Loucy (cell line): ENCODE measurements at regions not wholly inside any gene's neighbourhood (a gene's known extent, or its start where the extent isn't known, plus 50 kb on each side); places are given as distances from the start of the nearest gene placed in this dataset.

Experiments used
- H2AFZ ChIP-seq: fragments of 200-600 bp; sonication (generic); 2 replicates; pipeline ENCODE4 v1.6.0; 2016; ENCODE audit warnings: antibody characterized with exemption, mild to moderate bottlenecking, low read length, moderate library complexity
- H3F3A ChIP-seq: fragments of 200-600 bp; 2 replicates; pipeline ENCODE4 v1.6.0; 2016; ENCODE audit warnings: antibody characterized with exemption, low read depth, mild to moderate bottlenecking
- H3K27me3 ChIP-seq: fragments of 200-600 bp; sonication (generic); 2 replicates; pipeline ENCODE4 v1.6.1; 2014; ENCODE audit warnings: low read length, mild to moderate bottlenecking; ENCODE audit not compliant: insufficient read depth, poor library complexity, severe bottlenecking
- H3K36me3 ChIP-seq: fragments of 200-600 bp; sonication (generic); 2 replicates; pipeline ENCODE4 v1.6.1; 2016; ENCODE audit warnings: low read length; ENCODE audit not compliant: insufficient read depth
- H3K4me1 ChIP-seq: fragments of 200-600 bp; sonication (generic); 2 replicates; pipeline ENCODE4 v1.5.1; 2014; ENCODE audit warnings: low read length, mild to moderate bottlenecking; ENCODE audit not compliant: insufficient read depth, poor library complexity, severe bottlenecking
- H3K4me2 ChIP-seq: fragments of 200-600 bp; sonication (generic); 2 replicates; pipeline ENCODE4 v1.6.0; 2014; ENCODE audit warnings: antibody characterized with exemption, low read length, low read depth, mild to moderate bottlenecking; ENCODE audit not compliant: poor library complexity, severe bottlenecking
- H3K4me3 ChIP-seq: fragments of 200-600 bp; sonication (generic); 2 replicates; pipeline ENCODE4 v1.5.1; 2014; ENCODE audit warnings: low read length, mild to moderate bottlenecking, mixed read lengths; ENCODE audit not compliant: poor library complexity, severe bottlenecking
- H3K79me2 ChIP-seq: fragments of 200-600 bp; sonication (generic); 2 replicates; pipeline ENCODE4 v1.6.1; 2014; ENCODE audit warnings: low read length; ENCODE audit not compliant: insufficient read depth
- H3K9ac ChIP-seq: fragments of 200-600 bp; sonication (generic); 2 replicates; pipeline ENCODE4 v1.6.0; 2014; ENCODE audit warnings: mild to moderate bottlenecking, low read depth, low read length, moderate library complexity; ENCODE audit not compliant: poor library complexity, severe bottlenecking
- H3K9me2 ChIP-seq: fragments of 200-600 bp; sonication (generic); replicated peaks from 2 replicates; pipeline ENCODE4 v1.6.1; 2016; ENCODE audit warnings: low read depth, low read length, mixed read lengths
- H3K9me3 ChIP-seq: fragments of 200-600 bp; sonication (generic); 2 replicates; pipeline ENCODE4 v1.6.1; 2014; ENCODE audit warnings: mild to moderate bottlenecking, antibody characterized with exemption, low read length, low read depth; ENCODE audit not compliant: insufficient read depth
- H4K20me1 ChIP-seq: fragments of 200-600 bp; sonication (generic); 2 replicates; pipeline ENCODE4 v1.6.0; 2014; ENCODE audit warnings: antibody characterized with exemption, low read length, mild to moderate bottlenecking; ENCODE audit not compliant: insufficient read depth, poor library complexity, severe bottlenecking
- CTCF ChIP-seq: fragments of 200-600 bp; sonication (generic); conservative IDR thresholded peaks from 2 replicates; pipeline ENCODE4 v1.5.1; 2014; ENCODE audit warnings: mild to moderate bottlenecking, antibody characterized with exemption, low read length
- EZH2phosphoT487 ChIP-seq: fragments of 200-600 bp; IDR thresholded peaks from 2 replicates; pipeline ENCODE4 v1.6.1; 2018; ENCODE audit warnings: antibody characterized with exemption, mild to moderate bottlenecking, moderate library complexity, borderline replicate concordance

DNA sequence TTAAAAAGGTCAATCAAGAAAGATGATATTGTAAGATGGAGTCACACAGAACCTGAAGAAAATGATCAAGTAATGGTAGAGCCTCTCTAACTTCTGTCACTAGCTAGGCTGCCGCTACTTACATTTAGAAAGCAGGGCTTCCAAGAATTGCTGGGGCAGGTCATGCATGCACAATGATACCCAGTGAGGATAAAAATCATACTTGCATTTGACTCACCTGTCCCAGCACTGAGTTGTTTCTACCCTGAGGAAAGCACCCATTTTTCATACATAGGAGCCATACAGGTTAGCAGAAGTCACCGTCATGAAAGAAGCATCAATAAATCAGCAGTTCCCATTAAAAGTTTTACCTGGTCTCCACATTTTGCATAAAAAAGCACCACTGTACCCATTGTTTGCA is 662.3 kb upstream of the FANCL start:
- no peak overlapping the region for H3K4me3 ChIP-seq
- no peaks in the 10 kb centered on the region for H3F3A ChIP-seq
- TF ChIP-seq CTCF (no peak), EZH2phosphoT487 (no peak)
- no peaks in the 10 kb centered on the region for H3K36me3 ChIP-seq
- H3K4me2 ChIP-seq, result no peak overlapping the region
- no peaks in the 10 kb centered on the region for H4K20me1 ChIP-seq
- H3K9me3 ChIP-seq, result no peaks in the 10 kb centered on the region
- peaks cover 11% of the 10 kb centered on the region for H3K4me1 ChIP-seq
- H3K9me2 ChIP-seq, result no peaks in the 10 kb centered on the region
- H3K79me2 ChIP-seq, result no peaks in the 10 kb centered on the region
- H3K9ac ChIP-seq, result no peak overlapping the region
- H2AFZ ChIP-seq, result no peak overlapping the region
- H3K27me3 ChIP-seq, result no peaks in the 10 kb centered on the region

DNA sequence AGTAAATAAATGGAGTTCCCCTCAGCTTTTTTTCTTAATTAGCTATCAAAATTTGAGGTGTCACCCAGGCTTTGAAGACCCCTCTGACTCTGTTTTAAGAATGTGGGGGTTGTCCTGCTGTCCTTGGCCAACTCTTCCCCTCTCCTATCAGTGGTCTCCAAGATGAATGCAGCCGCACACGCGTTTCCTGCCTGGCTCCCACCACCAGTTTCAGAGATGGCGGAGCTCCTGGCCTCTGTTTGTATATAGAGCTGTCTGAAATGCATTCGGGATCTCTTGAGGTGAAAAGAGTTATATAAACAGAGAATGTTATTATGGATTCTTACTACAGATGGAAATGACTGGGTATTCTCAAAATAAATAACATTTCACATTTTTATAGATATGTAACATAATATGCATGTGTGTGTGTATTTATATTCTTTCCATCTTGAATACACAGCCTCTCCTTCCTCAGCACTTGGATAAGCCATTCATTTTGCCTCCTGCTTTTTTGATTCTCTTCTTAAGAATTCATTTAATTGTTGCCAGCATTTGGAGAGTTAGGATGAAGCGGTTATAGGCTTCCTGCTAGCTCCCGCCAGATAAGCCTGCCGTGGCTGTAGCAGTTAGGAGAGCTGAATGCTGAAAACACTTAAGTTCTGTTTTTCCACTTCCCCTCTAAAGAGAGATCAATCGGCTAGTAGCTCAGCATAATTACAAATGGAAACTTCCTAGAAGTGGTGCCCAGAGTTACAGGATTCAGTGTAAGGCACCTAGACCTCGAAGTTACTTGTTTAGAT is 659.3 kb upstream of the FANCL start:
- Histone ChIP-seq H4K20me1 (no peaks in the 10 kb centered on the region), H3K9me3 (no peaks in the 10 kb centered on the region), H3K4me1 (no peaks in the 10 kb centered on the region), H3K4me3 (no peak overlapping the region), H3K9ac (no peak overlapping the region), H3K79me2 (no peaks in the 10 kb centered on the region), H3F3A (no peaks in the 10 kb centered on the region), H2AFZ (no peak overlapping the region), H3K4me2 (no peak overlapping the region), H3K9me2 (no peaks in the 10 kb centered on the region), H3K27me3 (no peaks in the 10 kb centered on the region), H3K36me3 (no peaks in the 10 kb centered on the region)
- TF ChIP-seq EZH2phosphoT487 (no peak), CTCF (no peak)

GRCh38 chr2:58899692-58900091 is 658.6 kb upstream of the FANCL start:
- no peak overlapping the region for H3K4me2 ChIP-seq
- H3K79me2 ChIP-seq, result no peaks in the 10 kb centered on the region
- H3K4me1 ChIP-seq, result no peaks in the 10 kb centered on the region
- no peak overlapping the region for H3K9ac ChIP-seq
- H4K20me1 ChIP-seq, result no peaks in the 10 kb centered on the region
- no peaks in the 10 kb centered on the region for H3F3A ChIP-seq
- H2AFZ ChIP-seq, result no peak overlapping the region
- no peak overlapping the region for H3K4me3 ChIP-seq
- no peaks in the 10 kb centered on the region for H3K9me3 ChIP-seq
- TF ChIP-seq CTCF, result no peak
- TF ChIP-seq EZH2phosphoT487, result no peak
- no peaks in the 10 kb centered on the region for H3K36me3 ChIP-seq
- no peaks in the 10 kb centered on the region for H3K9me2 ChIP-seq
- H3K27me3 ChIP-seq, result no peaks in the 10 kb centered on the region
